ENCODE measurements at regions not wholly inside any gene's neighbourhood (a gene's known extent, or its start where the extent isn't known, plus 50 kb on each side); places are given as distances from the start of the nearest gene placed in this dataset.

DNA sequence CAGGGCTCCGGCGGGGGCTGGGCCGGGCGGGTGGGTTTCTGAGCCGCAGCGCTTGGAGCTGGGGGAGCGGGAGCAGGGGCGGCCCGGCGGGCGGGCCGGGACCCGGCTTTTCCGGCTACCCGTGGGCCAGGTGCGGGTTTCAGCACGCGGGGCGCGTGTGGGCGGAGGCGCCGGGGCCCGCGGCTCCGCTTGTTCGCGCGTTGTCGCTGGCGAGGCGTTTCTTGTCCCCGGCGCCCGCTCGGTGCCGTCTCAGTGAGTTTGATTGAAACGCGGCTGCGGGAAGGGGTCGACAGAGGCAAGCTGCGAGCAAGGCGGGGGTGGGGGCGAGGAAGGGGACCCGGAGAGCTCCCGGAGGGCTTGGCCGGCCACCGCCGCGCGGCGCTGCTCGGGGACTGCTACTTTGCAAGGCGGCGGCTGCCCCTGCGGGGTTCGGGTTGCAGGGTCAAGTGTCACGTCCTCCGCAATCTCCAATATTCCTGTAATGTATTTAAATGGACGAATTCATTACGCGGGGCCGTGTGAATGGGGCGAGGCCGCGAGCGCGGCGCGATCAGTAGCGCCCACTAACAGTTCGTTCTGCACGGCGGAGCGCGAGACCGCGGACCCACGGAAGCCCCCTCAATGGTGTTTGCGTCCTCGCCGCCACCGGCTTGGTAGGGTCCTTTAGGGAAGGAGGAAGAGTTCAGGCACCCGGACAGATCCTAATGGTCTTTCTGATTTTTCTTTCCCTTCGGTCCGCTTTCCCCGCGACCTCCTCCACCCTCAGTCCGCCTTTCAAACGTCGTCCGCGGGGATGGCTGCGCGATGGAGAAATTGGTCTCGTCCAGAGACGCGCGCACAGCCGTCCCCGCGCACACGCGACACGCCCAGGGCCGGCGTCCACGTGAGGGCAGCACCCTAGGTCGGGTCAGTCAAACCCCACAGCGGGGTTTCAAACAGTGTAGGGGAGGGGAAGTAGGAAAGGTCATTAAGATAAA, 76.9 kb downstream of the INSIG1 start:
- TF ChIP-seq, protein P1, sequence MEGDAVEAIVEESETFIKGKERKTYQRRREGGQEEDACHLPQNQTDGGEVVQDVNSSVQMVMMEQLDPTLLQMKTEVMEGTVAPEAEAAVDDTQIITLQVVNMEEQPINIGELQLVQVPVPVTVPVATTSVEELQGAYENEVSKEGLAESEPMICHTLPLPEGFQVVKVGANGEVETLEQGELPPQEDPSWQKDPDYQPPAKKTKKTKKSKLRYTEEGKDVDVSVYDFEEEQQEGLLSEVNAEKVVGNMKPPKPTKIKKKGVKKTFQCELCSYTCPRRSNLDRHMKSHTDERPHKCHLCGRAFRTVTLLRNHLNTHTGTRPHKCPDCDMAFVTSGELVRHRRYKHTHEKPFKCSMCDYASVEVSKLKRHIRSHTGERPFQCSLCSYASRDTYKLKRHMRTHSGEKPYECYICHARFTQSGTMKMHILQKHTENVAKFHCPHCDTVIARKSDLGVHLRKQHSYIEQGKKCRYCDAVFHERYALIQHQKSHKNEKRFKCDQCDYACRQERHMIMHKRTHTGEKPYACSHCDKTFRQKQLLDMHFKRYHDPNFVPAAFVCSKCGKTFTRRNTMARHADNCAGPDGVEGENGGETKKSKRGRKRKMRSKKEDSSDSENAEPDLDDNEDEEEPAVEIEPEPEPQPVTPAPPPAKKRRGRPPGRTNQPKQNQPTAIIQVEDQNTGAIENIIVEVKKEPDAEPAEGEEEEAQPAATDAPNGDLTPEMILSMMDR (IDR thresholded peaks at IDR 0.05; ENCODE audit: extremely low read depth in 1 of 2, insufficient read depth in 1 of 2, low read depth in 1 of 2, low read length in 2 of 2) = no peak
- TF ChIP-seq, protein P2, sequence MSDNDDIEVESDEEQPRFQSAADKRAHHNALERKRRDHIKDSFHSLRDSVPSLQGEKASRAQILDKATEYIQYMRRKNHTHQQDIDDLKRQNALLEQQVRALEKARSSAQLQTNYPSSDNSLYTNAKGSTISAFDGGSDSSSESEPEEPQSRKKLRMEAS (IDR thresholded peaks at IDR 0.05; ENCODE audit: insufficient read depth, insufficient read length) = no peak
- TF ChIP-seq POLR2A (IDR thresholded peaks at IDR 0.05; ENCODE audit: low read depth, low read length) (no peak), MYC (IDR thresholded peaks at IDR 0.05; ENCODE audit: low read depth, low read length) (no peak), EZH2 (IDR thresholded peaks at IDR 0.05; ENCODE audit: borderline replicate concordance, low read depth, low read length, severe bottlenecking) (peak; percentile 96), GATA2 (IDR thresholded peaks at IDR 0.05; ENCODE audit: insufficient read depth, insufficient read length, low read depth, low read length) (no peak), POLR2AphosphoS5 (IDR thresholded peaks at IDR 0.05; ENCODE audit: insufficient read depth, low read depth, low read length) (no peak), JUN (IDR thresholded peaks at IDR 0.05; ENCODE audit: borderline replicate concordance, insufficient read depth, insufficient read length, low read depth) (no peak)
